Neural crest cell (in vitro differentiated cells): ENCODE measurements at regions not wholly inside any gene's neighbourhood (a gene's known extent, or its start where the extent isn't known, plus 50 kb on each side); places are given as distances from the start of the nearest gene placed in this dataset.
"Not testable (repeated sequence)": the region's sequence is repeated elsewhere in the genome, so short reads cannot be mapped to it uniquely, and the experiment has no call there.

Experiments used
- DNase-seq: peaks from one replicate; pipeline ENCODE4 v3.0.0; 2021; ENCODE audit warnings: low read depth, mixed read lengths, low spot score
- H3K27ac Mint-ChIP-seq: one replicate; pipeline ENCODE4 v1.8.0; 2021; ENCODE audit warnings: mild to moderate bottlenecking, mixed read lengths; ENCODE audit not compliant: unreplicated experiment
- H3K27me3 Mint-ChIP-seq: 2 replicates; pipeline ENCODE4 v1.8.0; 2021; ENCODE audit warnings: low read depth, mild to moderate bottlenecking, mixed read lengths
- H3K36me3 Mint-ChIP-seq: 2 replicates; pipeline ENCODE4 v1.8.0; 2021; ENCODE audit warnings: low read depth, mild to moderate bottlenecking, mixed read lengths
- H3K4me1 Mint-ChIP-seq: 2 replicates; pipeline ENCODE4 v1.8.0; 2021; ENCODE audit warnings: mixed read lengths
- H3K4me3 Mint-ChIP-seq: one replicate; pipeline ENCODE4 v1.8.0; 2021; ENCODE audit warnings: mild to moderate bottlenecking, mixed read lengths
- H3K9me3 Mint-ChIP-seq: 2 replicates; pipeline ENCODE4 v1.8.0; 2021; ENCODE audit warnings: mixed read lengths
- TF ChIP-seq, protein P1 (sequence below): fragments of 200-600 bp; sonication (generic); conservative IDR thresholded peaks from 2 replicates; pipeline ENCODE4 v1.5.0; 2021; ENCODE audit warnings: antibody characterized with exemption, mild to moderate bottlenecking

- no peak for DNase-seq
- peaks cover 7% of the 10 kb centered on the region for H3K27me3 Mint-ChIP-seq
- no peak overlapping the region for H3K4me3 Mint-ChIP-seq
- H3K4me1 Mint-ChIP-seq: no peaks in the 10 kb centered on the region
- H3K27ac Mint-ChIP-seq: no peak overlapping the region
- TF ChIP-seq, protein P1, sequence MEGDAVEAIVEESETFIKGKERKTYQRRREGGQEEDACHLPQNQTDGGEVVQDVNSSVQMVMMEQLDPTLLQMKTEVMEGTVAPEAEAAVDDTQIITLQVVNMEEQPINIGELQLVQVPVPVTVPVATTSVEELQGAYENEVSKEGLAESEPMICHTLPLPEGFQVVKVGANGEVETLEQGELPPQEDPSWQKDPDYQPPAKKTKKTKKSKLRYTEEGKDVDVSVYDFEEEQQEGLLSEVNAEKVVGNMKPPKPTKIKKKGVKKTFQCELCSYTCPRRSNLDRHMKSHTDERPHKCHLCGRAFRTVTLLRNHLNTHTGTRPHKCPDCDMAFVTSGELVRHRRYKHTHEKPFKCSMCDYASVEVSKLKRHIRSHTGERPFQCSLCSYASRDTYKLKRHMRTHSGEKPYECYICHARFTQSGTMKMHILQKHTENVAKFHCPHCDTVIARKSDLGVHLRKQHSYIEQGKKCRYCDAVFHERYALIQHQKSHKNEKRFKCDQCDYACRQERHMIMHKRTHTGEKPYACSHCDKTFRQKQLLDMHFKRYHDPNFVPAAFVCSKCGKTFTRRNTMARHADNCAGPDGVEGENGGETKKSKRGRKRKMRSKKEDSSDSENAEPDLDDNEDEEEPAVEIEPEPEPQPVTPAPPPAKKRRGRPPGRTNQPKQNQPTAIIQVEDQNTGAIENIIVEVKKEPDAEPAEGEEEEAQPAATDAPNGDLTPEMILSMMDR: no peak
- peaks cover 13% of the 10 kb centered on the region for H3K9me3 Mint-ChIP-seq
- peaks cover under 1% of the 10 kb centered on the region for H3K36me3 Mint-ChIP-seq
Observed at GRCh38 chr10:8173866-8174243, 119.4 kb downstream of the GATA3 start.

- Mint-ChIP-seq H3K4me3 (no peak overlapping the region), H3K36me3 (no peaks in the 10 kb centered on the region), H3K4me1 (no peaks in the 10 kb centered on the region), H3K27me3 (peaks cover 10% of the 10 kb centered on the region), H3K9me3 (peaks cover 8% of the 10 kb centered on the region), H3K27ac (no peak overlapping the region)
- no peak for DNase-seq
- TF ChIP-seq, protein P1: no peak
Observed at GRCh38 chr10:8174762-8175161, 120.3 kb downstream of the GATA3 start.

- not testable (repeated sequence) for DNase-seq, H3K9me3 Mint-ChIP-seq, H3K4me3 Mint-ChIP-seq, H3K4me1 Mint-ChIP-seq, H3K36me3 Mint-ChIP-seq, H3K27me3 Mint-ChIP-seq, H3K27ac Mint-ChIP-seq
Observed at GRCh38 chr10:8177526-8177925, 123.0 kb downstream of the GATA3 start.

DNA sequence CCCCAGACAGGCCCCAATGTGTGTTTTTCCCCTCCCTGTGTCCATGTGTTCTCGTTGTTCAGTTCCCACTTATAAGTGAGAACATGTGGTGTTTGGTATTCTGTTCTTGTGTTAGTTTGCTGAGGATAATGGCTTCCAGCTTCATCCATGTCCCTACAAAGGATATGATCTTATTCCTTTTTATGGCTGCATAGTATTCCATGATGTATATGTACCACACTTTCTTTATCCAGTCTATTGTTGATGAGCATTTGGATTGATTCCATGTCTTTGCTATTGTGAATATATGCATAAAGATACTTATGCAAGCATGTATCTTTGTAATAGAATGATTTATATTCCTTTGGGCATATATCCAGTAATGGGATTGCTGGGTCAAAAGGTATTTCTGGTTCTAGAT is 125.3 kb downstream of the GATA3 start:
- DNase-seq, H3K27me3 Mint-ChIP-seq, H3K36me3 Mint-ChIP-seq, H3K4me3 Mint-ChIP-seq, H3K9me3 Mint-ChIP-seq, H3K27ac Mint-ChIP-seq: not testable (repeated sequence)
- peaks cover 19% of the 10 kb centered on the region for H3K4me1 Mint-ChIP-seq

GRCh38 chr10:8180360-8181109 is 126.0 kb downstream of the GATA3 start:
- no peak overlapping the region for H3K4me3 Mint-ChIP-seq

DNA sequence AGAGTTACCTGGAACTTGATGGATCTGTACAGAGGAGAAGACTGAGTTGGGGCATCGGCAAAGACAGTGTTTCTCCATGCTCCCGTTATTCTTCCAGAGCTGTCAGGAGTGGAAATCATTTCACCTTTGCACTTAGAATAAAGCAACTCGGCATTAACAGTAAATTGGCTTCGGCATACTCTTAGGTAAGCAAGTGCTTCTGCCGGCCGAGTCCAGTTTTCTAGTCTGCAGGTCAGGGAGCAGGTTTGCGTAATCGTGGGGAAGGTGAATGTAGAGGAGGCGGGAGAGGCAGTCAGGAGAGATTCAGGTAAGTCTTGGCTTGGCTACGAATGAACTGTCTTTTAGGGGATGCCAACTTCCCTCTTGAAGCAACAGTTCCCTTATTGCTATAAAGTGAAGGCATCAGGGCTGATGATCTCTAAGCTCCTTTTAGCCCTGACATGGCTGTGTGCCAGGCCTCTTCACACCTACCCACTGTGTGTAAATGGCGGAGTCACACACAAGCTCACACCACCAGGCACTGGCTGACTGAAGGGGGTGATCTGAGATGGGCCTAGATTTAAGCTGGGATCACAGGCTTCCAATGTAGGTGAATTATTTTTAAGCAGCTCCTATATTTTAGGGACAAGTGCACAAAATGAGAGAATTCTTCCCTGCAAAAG is 127.1 kb downstream of the GATA3 start:
- no peak for DNase-seq
- TF ChIP-seq, protein P1: no peak
- Mint-ChIP-seq H3K4me1 (peaks cover 19% of the 10 kb centered on the region), H3K4me3 (no peak overlapping the region), H3K9me3 (no peaks in the 10 kb centered on the region), H3K27me3 (peaks cover 7% of the 10 kb centered on the region), H3K27ac (no peak overlapping the region), H3K36me3 (no peaks in the 10 kb centered on the region)

More at GRCh38 chr10:8180360-8181109, 126.0 kb downstream of the GATA3 start:
- TF ChIP-seq, protein P1: no peak
- DNase-seq: no peak
- Mint-ChIP-seq H3K36me3 (no peaks in the 10 kb centered on the region), H3K4me1 (peaks cover 19% of the 10 kb centered on the region), H3K27me3 (peaks cover 8% of the 10 kb centered on the region), H3K27ac (no peak overlapping the region), H3K9me3 (no peaks in the 10 kb centered on the region)
